A549 (cell line): ENCODE measurements at regions not wholly inside any gene's neighbourhood (a gene's known extent, or its start where the extent isn't known, plus 50 kb on each side); places are given as distances from the start of the nearest gene placed in this dataset.

Experiments used
- CEBPB ChIP-seq, 2 experiments: fragments of >200 bp in 1 of 2; sonication (Bioruptor Twin) in 1 of 2; formaldehyde crosslinking in 1 of 2; IDR thresholded peaks; 2 replicates each; pipeline ENCODE4 v1.6.1; 2012 to 2016
- CTCF ChIP-seq: fragments of >200 bp; sonication (Bioruptor Twin); formaldehyde crosslinking; IDR thresholded peaks from 3 replicates; pipeline ENCODE4 v1.5.1; 2016
- KDM5A ChIP-seq: fragments of 200-600 bp; sonication (generic); IDR thresholded peaks from 2 replicates; pipeline ENCODE4 v1.6.1; 2016; ENCODE audit warnings: antibody characterized with exemption, mild to moderate bottlenecking
- POLR2A ChIP-seq: IDR thresholded peaks from 2 replicates; pipeline ENCODE4 v1.6.1; 2012; ENCODE audit warnings: mild to moderate bottlenecking, low read length
- SMC3 ChIP-seq: fragments of >200 bp; sonication (Bioruptor Twin); formaldehyde crosslinking; IDR thresholded peaks from 3 replicates; pipeline ENCODE4 v1.6.1; 2018; ENCODE audit warnings: inconsistent platforms

GRCh38 chr10:3239920-3240894, 67.6 kb upstream of the PITRM1 start:
- TF ChIP-seq POLR2A (no peak), KDM5A (no peak), CTCF (no peak), SMC3 (no peak), CEBPB (IDR thresholded peaks at IDR 0.05) (no peak)
